ENCODE measurements at regions not wholly inside any gene's neighbourhood (a gene's known extent, or its start where the extent isn't known, plus 50 kb on each side); places are given as distances from the start of the nearest gene placed in this dataset.

DNA sequence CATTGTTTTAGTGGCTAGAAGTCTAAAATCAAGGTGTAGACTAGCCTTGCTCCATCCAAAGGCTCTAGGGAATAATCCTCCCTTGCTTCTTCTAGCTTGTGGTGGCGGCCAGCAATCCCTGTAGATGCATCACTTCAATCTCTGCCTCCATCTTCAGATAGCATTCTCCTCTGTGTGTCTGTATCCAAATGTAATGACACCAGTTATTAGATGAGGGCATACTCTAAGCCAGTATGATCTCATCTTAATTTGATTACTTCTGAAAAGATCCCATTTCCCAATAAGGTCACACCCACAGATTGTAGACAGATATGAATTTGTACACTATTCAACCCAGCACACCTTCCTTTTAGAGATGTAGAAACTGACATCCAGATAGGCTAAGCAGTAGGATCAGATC, 334.5 kb upstream of the KCNMB2 start:
- Histone ChIP-seq H3K9ac (no peak overlapping the region), H3K9me3 (ENCODE audit: control insufficient read depth, low read length) (no peaks in the 10 kb centered on the region), H3K27me3 (ENCODE audit: control insufficient read depth, insufficient read depth, low read length) (no peaks in the 10 kb centered on the region), H3K4me3 (ENCODE audit: low read depth, low read length) (no peak overlapping the region), H3K27ac (no peak overlapping the region), H3K36me3 (ENCODE audit: control insufficient read depth, insufficient read depth, low read length) (no peaks in the 10 kb centered on the region), H2AFZ (peak overlapping the region; percentile 30), H3K4me2 (ENCODE audit: low read length) (no peak overlapping the region), H3K79me2 (no peaks in the 10 kb centered on the region), H3K4me1 (peaks cover 24% of the 10 kb centered on the region)
- TF ChIP-seq, protein P1, sequence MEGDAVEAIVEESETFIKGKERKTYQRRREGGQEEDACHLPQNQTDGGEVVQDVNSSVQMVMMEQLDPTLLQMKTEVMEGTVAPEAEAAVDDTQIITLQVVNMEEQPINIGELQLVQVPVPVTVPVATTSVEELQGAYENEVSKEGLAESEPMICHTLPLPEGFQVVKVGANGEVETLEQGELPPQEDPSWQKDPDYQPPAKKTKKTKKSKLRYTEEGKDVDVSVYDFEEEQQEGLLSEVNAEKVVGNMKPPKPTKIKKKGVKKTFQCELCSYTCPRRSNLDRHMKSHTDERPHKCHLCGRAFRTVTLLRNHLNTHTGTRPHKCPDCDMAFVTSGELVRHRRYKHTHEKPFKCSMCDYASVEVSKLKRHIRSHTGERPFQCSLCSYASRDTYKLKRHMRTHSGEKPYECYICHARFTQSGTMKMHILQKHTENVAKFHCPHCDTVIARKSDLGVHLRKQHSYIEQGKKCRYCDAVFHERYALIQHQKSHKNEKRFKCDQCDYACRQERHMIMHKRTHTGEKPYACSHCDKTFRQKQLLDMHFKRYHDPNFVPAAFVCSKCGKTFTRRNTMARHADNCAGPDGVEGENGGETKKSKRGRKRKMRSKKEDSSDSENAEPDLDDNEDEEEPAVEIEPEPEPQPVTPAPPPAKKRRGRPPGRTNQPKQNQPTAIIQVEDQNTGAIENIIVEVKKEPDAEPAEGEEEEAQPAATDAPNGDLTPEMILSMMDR (IDR thresholded peaks at IDR 0.05) = no peak

DNA sequence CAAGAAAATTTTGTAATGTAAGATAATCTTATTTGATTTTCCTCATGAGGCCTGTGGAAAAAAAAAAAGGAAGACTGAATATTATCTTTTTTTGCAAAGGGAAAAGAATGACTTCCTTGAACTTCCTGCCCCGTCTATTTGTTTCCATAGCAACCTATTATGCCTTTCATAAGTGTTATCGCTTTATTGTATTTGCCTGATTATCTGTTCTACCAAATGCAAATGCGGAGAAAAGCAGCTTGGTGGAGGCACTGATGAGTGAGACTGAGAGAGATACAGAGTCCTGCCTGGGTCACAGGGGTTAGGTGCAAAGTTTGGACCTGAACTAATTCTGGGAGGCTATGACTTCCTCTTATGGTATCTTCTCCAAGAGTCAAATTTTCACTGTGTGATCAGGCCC, 334.0 kb upstream of the KCNMB2 start:
- Histone ChIP-seq H3K4me1 (peaks cover 24% of the 10 kb centered on the region), H3K27me3 (ENCODE audit: control insufficient read depth, insufficient read depth, low read length) (no peaks in the 10 kb centered on the region)

DNA sequence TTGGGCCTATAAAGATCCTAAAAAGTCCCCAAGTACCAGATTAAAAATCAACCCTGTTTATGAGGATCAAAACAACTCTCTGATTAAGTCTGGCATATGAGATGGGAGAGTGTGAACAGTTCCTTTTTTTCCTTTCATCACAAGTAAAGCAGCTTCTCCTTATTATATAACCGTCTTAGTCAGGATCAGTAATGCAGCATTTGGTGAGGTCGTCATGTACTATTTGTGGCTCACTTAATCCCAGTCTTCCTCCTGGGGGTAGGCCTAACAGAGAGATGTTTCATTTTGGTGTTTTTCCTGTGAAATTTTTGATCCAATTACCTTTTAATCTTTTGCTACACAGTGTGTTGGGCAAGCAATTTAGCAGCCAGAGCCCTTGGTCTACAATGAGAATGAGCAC, 333.1 kb upstream of the KCNMB2 start:
- Histone ChIP-seq H3K79me2 (no peaks in the 10 kb centered on the region), H3K4me3 (ENCODE audit: low read depth, low read length) (no peak overlapping the region), H3K9ac (no peak overlapping the region), H3K27me3 (ENCODE audit: control insufficient read depth, insufficient read depth, low read length) (no peaks in the 10 kb centered on the region), H3K9me3 (ENCODE audit: control insufficient read depth, low read length) (no peaks in the 10 kb centered on the region), H3K36me3 (ENCODE audit: control insufficient read depth, insufficient read depth, low read length) (no peaks in the 10 kb centered on the region), H3K27ac (peak overlapping the region; percentile 58), H2AFZ (peak overlapping the region; percentile 79), H3K4me1 (peaks cover 24% of the 10 kb centered on the region), H3K4me2 (ENCODE audit: low read length) (no peak overlapping the region)
- TF ChIP-seq, protein P1 (IDR thresholded peaks at IDR 0.05) = no peak

More for the DNA sequence above, 334.0 kb upstream of the KCNMB2 start:
- Histone ChIP-seq H2AFZ (no peak overlapping the region), H3K4me2 (ENCODE audit: low read length) (no peak overlapping the region), H3K36me3 (ENCODE audit: control insufficient read depth, insufficient read depth, low read length) (no peaks in the 10 kb centered on the region), H3K4me3 (ENCODE audit: low read depth, low read length) (no peak overlapping the region), H3K9ac (no peak overlapping the region), H3K27ac (no peak overlapping the region), H3K79me2 (no peaks in the 10 kb centered on the region), H3K9me3 (ENCODE audit: control insufficient read depth, low read length) (no peaks in the 10 kb centered on the region)
- TF ChIP-seq, protein P1 (IDR thresholded peaks at IDR 0.05) = no peak

DNA sequence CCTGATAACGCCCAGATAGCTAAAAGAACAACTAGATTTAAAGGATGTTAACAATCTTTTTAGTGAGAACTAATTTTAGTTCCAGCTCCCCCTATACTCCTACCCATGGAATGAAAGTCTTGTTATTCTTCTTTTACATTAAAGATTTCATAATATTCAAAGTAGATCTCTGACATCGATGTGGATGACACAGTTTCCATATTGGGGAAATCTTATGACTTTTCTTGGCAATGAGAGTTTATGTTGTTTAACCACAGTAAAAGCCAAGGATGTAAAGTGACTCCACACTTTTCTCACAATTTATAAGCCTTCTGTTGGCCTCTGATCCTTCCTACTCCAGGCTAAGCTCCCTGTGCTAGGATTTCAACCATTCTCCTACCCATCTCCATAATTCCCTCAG, 332.6 kb upstream of the KCNMB2 start:
- Histone ChIP-seq H3K4me3 (ENCODE audit: low read depth, low read length) (no peak overlapping the region), H3K27ac (peak overlapping the region; percentile 58), H3K79me2 (no peaks in the 10 kb centered on the region), H3K4me2 (ENCODE audit: low read length) (no peak overlapping the region), H3K36me3 (ENCODE audit: control insufficient read depth, insufficient read depth, low read length) (no peaks in the 10 kb centered on the region), H3K4me1 (peaks cover 24% of the 10 kb centered on the region), H3K9me3 (ENCODE audit: control insufficient read depth, low read length) (no peaks in the 10 kb centered on the region), H3K9ac (no peak overlapping the region), H3K27me3 (ENCODE audit: control insufficient read depth, insufficient read depth, low read length) (no peaks in the 10 kb centered on the region), H2AFZ (peak overlapping the region; percentile 79)
- TF ChIP-seq, protein P1 (IDR thresholded peaks at IDR 0.05) = no peak

DNA sequence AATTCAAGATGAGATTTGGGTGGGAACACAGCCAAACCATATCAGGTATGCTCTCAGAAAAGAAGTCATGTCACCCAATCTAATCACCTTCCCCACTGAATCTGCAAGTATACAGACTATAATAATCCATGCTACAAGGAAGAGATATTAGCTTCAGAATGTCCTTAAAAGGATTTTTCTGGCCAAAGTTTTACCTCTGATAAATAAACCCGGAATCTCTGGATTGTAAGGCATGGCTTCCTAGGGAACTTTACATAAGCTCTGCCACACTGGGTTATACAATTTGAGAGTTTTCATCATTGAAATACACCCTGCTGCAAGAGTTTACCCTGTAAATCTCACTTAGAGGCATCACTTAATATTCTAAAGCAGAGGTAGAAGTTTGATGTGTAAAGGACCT, 330.5 kb upstream of the KCNMB2 start:
- Histone ChIP-seq H3K27me3 (ENCODE audit: control insufficient read depth, insufficient read depth, low read length) (no peaks in the 10 kb centered on the region), H3K79me2 (no peaks in the 10 kb centered on the region), H3K4me3 (ENCODE audit: low read depth, low read length) (no peak overlapping the region), H3K27ac (peak overlapping the region; percentile 36), H2AFZ (peak overlapping the region; percentile 27), H3K4me2 (ENCODE audit: low read length) (no peak overlapping the region), H3K36me3 (ENCODE audit: control insufficient read depth, insufficient read depth, low read length) (no peaks in the 10 kb centered on the region), H3K9me3 (ENCODE audit: control insufficient read depth, low read length) (no peaks in the 10 kb centered on the region), H3K4me1 (peaks cover 24% of the 10 kb centered on the region), H3K9ac (no peak overlapping the region)
- TF ChIP-seq, protein P1 (IDR thresholded peaks at IDR 0.05) = no peak
